ENCODE measurements at regions not wholly inside any gene's neighbourhood (a gene's known extent, or its start where the extent isn't known, plus 50 kb on each side); places are given as distances from the start of the nearest gene placed in this dataset.

- TF ChIP-seq, protein P1, sequence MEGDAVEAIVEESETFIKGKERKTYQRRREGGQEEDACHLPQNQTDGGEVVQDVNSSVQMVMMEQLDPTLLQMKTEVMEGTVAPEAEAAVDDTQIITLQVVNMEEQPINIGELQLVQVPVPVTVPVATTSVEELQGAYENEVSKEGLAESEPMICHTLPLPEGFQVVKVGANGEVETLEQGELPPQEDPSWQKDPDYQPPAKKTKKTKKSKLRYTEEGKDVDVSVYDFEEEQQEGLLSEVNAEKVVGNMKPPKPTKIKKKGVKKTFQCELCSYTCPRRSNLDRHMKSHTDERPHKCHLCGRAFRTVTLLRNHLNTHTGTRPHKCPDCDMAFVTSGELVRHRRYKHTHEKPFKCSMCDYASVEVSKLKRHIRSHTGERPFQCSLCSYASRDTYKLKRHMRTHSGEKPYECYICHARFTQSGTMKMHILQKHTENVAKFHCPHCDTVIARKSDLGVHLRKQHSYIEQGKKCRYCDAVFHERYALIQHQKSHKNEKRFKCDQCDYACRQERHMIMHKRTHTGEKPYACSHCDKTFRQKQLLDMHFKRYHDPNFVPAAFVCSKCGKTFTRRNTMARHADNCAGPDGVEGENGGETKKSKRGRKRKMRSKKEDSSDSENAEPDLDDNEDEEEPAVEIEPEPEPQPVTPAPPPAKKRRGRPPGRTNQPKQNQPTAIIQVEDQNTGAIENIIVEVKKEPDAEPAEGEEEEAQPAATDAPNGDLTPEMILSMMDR (conservative IDR thresholded peaks at IDR 0.05; ENCODE audit: low read depth, low read length) = no peak
- TF ChIP-seq EZH2 (IDR thresholded peaks at IDR 0.05; ENCODE audit: low read length, unreplicated experiment) = no peak
- no peak for TF ChIP-seq EZH2phosphoT487 (IDR thresholded peaks at IDR 0.05; ENCODE audit: borderline replicate concordance, low read length)
Measured at GRCh38 chr5:147177125-147177840, 57.5 kb upstream of the STK32A start.

All from PC-3 (cell line).